ENCODE measurements at regions not wholly inside any gene's neighbourhood (a gene's known extent, or its start where the extent isn't known, plus 50 kb on each side); places are given as distances from the start of the nearest gene placed in this dataset.
"Not testable (repeated sequence)": the region's sequence is repeated elsewhere in the genome, so short reads cannot be mapped to it uniquely, and the experiment has no call there.

- no peaks in the 10 kb centered on the region for H3K36me3 Mint-ChIP-seq
- H3K27ac Mint-ChIP-seq = no peak overlapping the region
- no peak for DNase-seq
- CTCF ChIA-PET = no interaction called here
- H3K27me3 Mint-ChIP-seq = no peaks in the 10 kb centered on the region
- peaks cover 50% of the 10 kb centered on the region for H3K9me3 Mint-ChIP-seq
- H3K4me3 Mint-ChIP-seq = no peak overlapping the region
- no peaks in the 10 kb centered on the region for H3K4me1 Mint-ChIP-seq
Measured at GRCh38 chr3:20608054-20608738, 422.2 kb upstream of the SGO1 start.

- CTCF ChIA-PET = no interaction called here
- H3K4me3 Mint-ChIP-seq = no peak overlapping the region
Measured at GRCh38 chr3:20604659-20605058, 418.7 kb upstream of the SGO1 start.

GRCh38 chr3:20589275-20589674 lies 403.3 kb upstream of the SGO1 start:
- no peaks in the 10 kb centered on the region for H3K27me3 Mint-ChIP-seq
- peaks cover 10% of the 10 kb centered on the region for H3K9me3 Mint-ChIP-seq
- no peak overlapping the region for H3K27ac Mint-ChIP-seq
- no peaks in the 10 kb centered on the region for H3K4me1 Mint-ChIP-seq
- no peak overlapping the region for H3K4me3 Mint-ChIP-seq
- CTCF ChIA-PET = no interaction called here
- no peak for DNase-seq
- no peaks in the 10 kb centered on the region for H3K36me3 Mint-ChIP-seq

More at GRCh38 chr3:20604659-20605058, 418.7 kb upstream of the SGO1 start:
- peaks cover 62% of the 10 kb centered on the region for H3K9me3 Mint-ChIP-seq
- H3K36me3 Mint-ChIP-seq = no peaks in the 10 kb centered on the region
- no peak for DNase-seq
- H3K27me3 Mint-ChIP-seq = no peaks in the 10 kb centered on the region
- H3K27ac Mint-ChIP-seq = no peak overlapping the region
- no peaks in the 10 kb centered on the region for H3K4me1 Mint-ChIP-seq

DNA sequence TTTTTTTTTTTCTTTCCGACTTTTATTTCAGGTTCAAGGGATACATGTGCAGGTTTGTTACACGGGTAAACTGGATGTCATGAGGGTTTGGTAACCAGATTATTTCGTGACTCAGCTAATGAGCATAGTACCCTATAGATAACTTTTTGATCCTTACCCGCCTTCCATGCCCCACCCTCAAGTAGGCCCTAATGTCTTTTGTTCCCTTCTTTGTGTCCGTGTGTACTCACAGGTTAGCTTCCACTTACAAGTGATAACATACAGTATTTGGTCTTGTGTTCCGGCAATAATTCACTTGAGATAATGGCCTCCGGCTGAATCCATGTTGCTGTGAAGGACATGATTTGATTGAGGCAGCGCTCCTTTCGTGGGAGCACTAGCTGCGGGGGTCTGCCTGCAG lies 402.8 kb upstream of the SGO1 start:
- CTCF ChIA-PET = no interaction called here
- no peaks in the 10 kb centered on the region for H3K36me3 Mint-ChIP-seq
- no peaks in the 10 kb centered on the region for H3K4me1 Mint-ChIP-seq
- peaks cover 10% of the 10 kb centered on the region for H3K9me3 Mint-ChIP-seq
- no peak for DNase-seq
- no peak overlapping the region for H3K4me3 Mint-ChIP-seq
- H3K27me3 Mint-ChIP-seq = no peaks in the 10 kb centered on the region
- no peak overlapping the region for H3K27ac Mint-ChIP-seq

DNA sequence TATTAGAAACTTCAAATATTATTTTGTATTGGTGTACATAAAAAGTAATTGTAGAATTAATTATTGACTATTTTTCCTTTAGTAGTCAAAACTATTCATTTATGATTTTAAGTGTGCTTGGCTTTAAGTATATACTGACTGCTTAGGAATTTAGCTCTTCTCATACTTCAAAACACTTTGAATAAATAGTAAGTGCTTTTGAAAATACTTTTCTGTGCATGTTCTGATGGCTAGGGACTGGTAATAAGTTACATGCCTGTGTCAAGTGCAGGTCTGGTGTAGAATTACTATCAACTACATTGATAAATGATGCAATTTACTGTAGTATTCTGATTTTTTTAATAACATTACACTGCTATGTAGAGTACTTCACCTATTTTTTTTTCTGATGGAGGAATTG lies 397.6 kb upstream of the SGO1 start:
- CTCF ChIA-PET = no interaction called here
- no peak overlapping the region for H3K4me3 Mint-ChIP-seq
- H3K27ac Mint-ChIP-seq = no peak overlapping the region
- no peak for DNase-seq
- no peaks in the 10 kb centered on the region for H3K27me3 Mint-ChIP-seq
- no peaks in the 10 kb centered on the region for H3K36me3 Mint-ChIP-seq
- no peaks in the 10 kb centered on the region for H3K4me1 Mint-ChIP-seq
- H3K9me3 Mint-ChIP-seq = peaks cover 2% of the 10 kb centered on the region

GRCh38 chr3:20576228-20576627 lies 390.2 kb upstream of the SGO1 start:
- CTCF ChIA-PET = interaction anchor here (0.6 kb wide), 1 partner anchor 59 kb away, joined by 4 read pairs; no protein-coding TSS in a partner anchor
- Mint-ChIP-seq H3K4me1 (no peaks in the 10 kb centered on the region), H3K4me3 (no peak overlapping the region), H3K9me3 (peaks cover under 1% of the 10 kb centered on the region), H3K27me3 (no peaks in the 10 kb centered on the region), H3K36me3 (no peaks in the 10 kb centered on the region), H3K27ac (no peak overlapping the region)
- no peak for DNase-seq

DNA sequence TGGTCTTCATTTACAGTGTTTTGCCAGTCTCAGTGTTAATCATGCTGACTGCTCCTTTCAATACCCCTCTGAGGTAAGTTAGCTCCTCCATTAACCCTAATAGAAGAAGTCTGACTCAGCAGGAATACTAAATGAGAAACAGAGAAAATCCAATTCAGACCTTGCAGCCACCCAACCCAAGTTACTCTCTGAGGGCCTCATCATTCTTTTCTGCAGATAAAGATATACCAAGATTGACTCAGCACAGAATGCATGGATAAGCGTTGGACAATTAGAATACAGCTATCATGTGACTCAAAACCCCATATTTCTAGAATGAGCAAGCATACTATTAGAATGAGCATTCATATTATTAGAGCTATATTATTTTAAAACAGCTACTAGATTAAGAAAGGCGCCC lies 389.1 kb upstream of the SGO1 start:
- no peak overlapping the region for H3K4me3 Mint-ChIP-seq
- CTCF ChIA-PET = no interaction called here
- no peak overlapping the region for H3K27ac Mint-ChIP-seq
- no peaks in the 10 kb centered on the region for H3K27me3 Mint-ChIP-seq
- no peaks in the 10 kb centered on the region for H3K9me3 Mint-ChIP-seq
- no peak for DNase-seq
- H3K4me1 Mint-ChIP-seq = no peaks in the 10 kb centered on the region
- H3K36me3 Mint-ChIP-seq = no peaks in the 10 kb centered on the region

DNA sequence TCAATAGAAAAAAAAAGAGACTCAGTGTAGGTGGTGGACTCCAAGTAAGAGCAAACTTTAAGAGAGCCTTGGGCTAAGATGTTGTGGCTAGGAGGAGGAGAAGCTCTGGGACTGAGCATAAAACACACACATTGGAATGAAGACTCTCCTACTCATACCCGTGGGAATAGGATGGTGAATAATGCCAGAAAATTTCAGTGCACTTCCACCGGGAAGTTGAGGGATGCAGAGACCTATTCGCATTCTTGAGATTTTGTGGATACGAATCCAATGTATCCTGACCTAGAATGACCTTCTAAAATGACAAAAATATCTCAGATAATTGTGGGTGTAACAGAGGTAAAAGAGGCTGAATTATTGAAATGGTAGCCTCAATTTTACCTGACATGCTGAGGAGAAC lies 388.7 kb upstream of the SGO1 start:
- CTCF ChIA-PET = no interaction called here
- DNase-seq = no peak
- Mint-ChIP-seq H3K4me1 (no peaks in the 10 kb centered on the region), H3K4me3 (no peak overlapping the region), H3K36me3 (no peaks in the 10 kb centered on the region), H3K27me3 (no peaks in the 10 kb centered on the region), H3K27ac (no peak overlapping the region), H3K9me3 (no peaks in the 10 kb centered on the region)

DNA sequence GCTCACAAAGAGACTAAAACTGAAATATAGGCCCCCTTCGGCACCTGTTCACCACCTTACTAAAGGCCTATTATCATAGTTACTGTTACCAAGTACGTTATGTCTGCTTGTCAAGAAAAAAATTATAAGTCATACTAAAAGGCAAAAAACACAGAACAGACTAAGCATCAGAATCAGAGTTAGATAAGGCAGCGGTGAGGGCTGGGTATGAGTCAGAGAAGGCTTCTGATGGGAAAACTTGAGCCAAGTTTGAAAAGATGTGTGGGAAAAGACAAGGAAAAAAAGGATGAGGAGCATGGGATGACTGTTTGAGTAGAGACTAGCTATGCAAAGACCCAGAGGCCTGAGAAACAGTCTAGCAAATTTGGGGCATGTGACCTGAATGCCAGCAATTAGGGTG lies 387.2 kb upstream of the SGO1 start:
- H3K27me3 Mint-ChIP-seq = no peaks in the 10 kb centered on the region

GRCh38 chr3:20572473-20572872 lies 386.5 kb upstream of the SGO1 start:
- Mint-ChIP-seq H3K4me1 (no peaks in the 10 kb centered on the region), H3K4me3 (no peak overlapping the region), H3K27ac (no peak overlapping the region), H3K27me3 (no peaks in the 10 kb centered on the region), H3K36me3 (no peaks in the 10 kb centered on the region), H3K9me3 (no peaks in the 10 kb centered on the region)
- CTCF ChIA-PET = no interaction called here
- no peak for DNase-seq

More for the DNA sequence above, 387.2 kb upstream of the SGO1 start:
- Mint-ChIP-seq H3K4me1 (no peaks in the 10 kb centered on the region), H3K36me3 (no peaks in the 10 kb centered on the region), H3K27ac (no peak overlapping the region), H3K9me3 (no peaks in the 10 kb centered on the region), H3K4me3 (no peak overlapping the region)
- CTCF ChIA-PET = no interaction called here
- no peak for DNase-seq

- Mint-ChIP-seq H3K4me1 (no peaks in the 10 kb centered on the region), H3K27me3 (no peaks in the 10 kb centered on the region), H3K4me3 (no peak overlapping the region), H3K36me3 (no peaks in the 10 kb centered on the region), H3K27ac (no peak overlapping the region), H3K9me3 (no peaks in the 10 kb centered on the region)
- no peak for DNase-seq
- CTCF ChIA-PET = no interaction called here
Measured at GRCh38 chr3:20569310-20569709, 383.3 kb upstream of the SGO1 start.

GRCh38 chr3:20564966-20565365 lies 379.0 kb upstream of the SGO1 start:
- DNase-seq = no peak
- H3K4me1 Mint-ChIP-seq = no peaks in the 10 kb centered on the region
- no peak overlapping the region for H3K27ac Mint-ChIP-seq
- H3K36me3 Mint-ChIP-seq = no peaks in the 10 kb centered on the region
- no peak overlapping the region for H3K4me3 Mint-ChIP-seq
- CTCF ChIA-PET = no interaction called here
- no peaks in the 10 kb centered on the region for H3K27me3 Mint-ChIP-seq
- peaks cover 5% of the 10 kb centered on the region for H3K9me3 Mint-ChIP-seq

- H3K36me3 Mint-ChIP-seq = no peaks in the 10 kb centered on the region
- no peaks in the 10 kb centered on the region for H3K4me1 Mint-ChIP-seq
- H3K4me3 Mint-ChIP-seq = no peak overlapping the region
- peaks cover 5% of the 10 kb centered on the region for H3K9me3 Mint-ChIP-seq
- H3K27me3 Mint-ChIP-seq = no peaks in the 10 kb centered on the region
- CTCF ChIA-PET = no interaction called here
- H3K27ac Mint-ChIP-seq = no peak overlapping the region
- DNase-seq = no peak
Measured at GRCh38 chr3:20563985-20564384, 378.0 kb upstream of the SGO1 start.

DNA sequence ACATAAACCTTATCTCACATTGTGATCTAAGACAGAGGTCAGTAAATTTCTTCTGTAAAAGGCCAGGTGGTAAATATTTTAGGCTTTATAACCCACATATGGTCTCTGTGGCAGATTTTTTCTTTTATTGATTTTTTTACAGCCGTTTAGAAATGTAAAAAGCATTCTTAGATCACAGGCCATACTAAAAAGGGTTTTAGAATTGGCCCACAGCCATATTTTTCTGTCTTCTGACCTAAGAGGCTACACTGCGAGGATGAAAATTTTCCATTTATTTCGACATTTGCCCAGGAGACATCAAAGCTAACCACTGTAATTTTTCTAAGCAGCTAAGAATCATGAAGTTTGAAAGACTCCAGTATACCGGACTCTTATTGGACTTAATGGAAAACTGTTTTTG lies 377.2 kb upstream of the SGO1 start:
- Mint-ChIP-seq H3K27me3 (no peaks in the 10 kb centered on the region), H3K9me3 (peaks cover 5% of the 10 kb centered on the region), H3K36me3 (no peaks in the 10 kb centered on the region), H3K4me3 (no peak overlapping the region), H3K4me1 (no peaks in the 10 kb centered on the region), H3K27ac (no peak overlapping the region)
- no peak for DNase-seq
- CTCF ChIA-PET = no interaction called here

GRCh38 chr3:20561166-20561565 lies 375.2 kb upstream of the SGO1 start:
- Mint-ChIP-seq H3K4me1 (no peaks in the 10 kb centered on the region), H3K4me3 (no peak overlapping the region), H3K36me3 (no peaks in the 10 kb centered on the region), H3K27me3 (no peaks in the 10 kb centered on the region), H3K27ac (no peak overlapping the region), H3K9me3 (peaks cover 5% of the 10 kb centered on the region)
- CTCF ChIA-PET = no interaction called here
- DNase-seq = no peak

- CTCF ChIA-PET, H3K36me3 Mint-ChIP-seq, H3K4me3 Mint-ChIP-seq, H3K9me3 Mint-ChIP-seq, H3K27ac Mint-ChIP-seq, H3K4me1 Mint-ChIP-seq, H3K27me3 Mint-ChIP-seq, DNase-seq: not testable (repeated sequence)
Measured at GRCh38 chr3:20560446-20560845, 374.4 kb upstream of the SGO1 start.

All from activated naive CD4-positive, alpha-beta T cell treated with anti-CD3 and anti-CD28 coated beads, Interleukin-2, amount 10 ng/mL, durations not matched to agents 7 days and 5 days (primary cell).